ENCODE measurements at regions not wholly inside any gene's neighbourhood (a gene's known extent, or its start where the extent isn't known, plus 50 kb on each side); places are given as distances from the start of the nearest gene placed in this dataset.
"Not testable (repeated sequence)": the region's sequence is repeated elsewhere in the genome, so short reads cannot be mapped to it uniquely, and the experiment has no call there.

- H3K4me2 ChIP-seq (ENCODE audit: low read length) = no peak overlapping the region
- no peaks in the 10 kb centered on the region for H3K36me3 ChIP-seq (replicated peaks; ENCODE audit: low read depth, low read length)
- H3K9ac ChIP-seq (ENCODE audit: low read length) = no peak overlapping the region
- H3K9me3 ChIP-seq (ENCODE audit: insufficient read depth, low read length) = no peaks in the 10 kb centered on the region
- no peak overlapping the region for H3K4me3 ChIP-seq (ENCODE audit: low read length)
- H3K27ac ChIP-seq (ENCODE audit: low read length) = no peak overlapping the region
- H2AFZ ChIP-seq (ENCODE audit: low read depth, low read length) = no peak overlapping the region
- no peaks in the 10 kb centered on the region for H3K79me2 ChIP-seq (ENCODE audit: low read length)
- TF ChIP-seq EZH2phosphoT487 (IDR thresholded peaks at IDR 0.05; ENCODE audit: low read depth) (no peak), CTCF (IDR thresholded peaks at IDR 0.05; ENCODE audit: low read depth, low read length) (no peak)
- H3K27me3 ChIP-seq (ENCODE audit: low read depth, low read length) = peaks cover 36% of the 10 kb centered on the region
- no peaks in the 10 kb centered on the region for H4K20me1 ChIP-seq (ENCODE audit: insufficient read depth, low read length)
- no peaks in the 10 kb centered on the region for H3K4me1 ChIP-seq (ENCODE audit: low read length)
Measured at GRCh38 chr1:165114889-165115285, 241.6 kb downstream of the LMX1A start.

DNA sequence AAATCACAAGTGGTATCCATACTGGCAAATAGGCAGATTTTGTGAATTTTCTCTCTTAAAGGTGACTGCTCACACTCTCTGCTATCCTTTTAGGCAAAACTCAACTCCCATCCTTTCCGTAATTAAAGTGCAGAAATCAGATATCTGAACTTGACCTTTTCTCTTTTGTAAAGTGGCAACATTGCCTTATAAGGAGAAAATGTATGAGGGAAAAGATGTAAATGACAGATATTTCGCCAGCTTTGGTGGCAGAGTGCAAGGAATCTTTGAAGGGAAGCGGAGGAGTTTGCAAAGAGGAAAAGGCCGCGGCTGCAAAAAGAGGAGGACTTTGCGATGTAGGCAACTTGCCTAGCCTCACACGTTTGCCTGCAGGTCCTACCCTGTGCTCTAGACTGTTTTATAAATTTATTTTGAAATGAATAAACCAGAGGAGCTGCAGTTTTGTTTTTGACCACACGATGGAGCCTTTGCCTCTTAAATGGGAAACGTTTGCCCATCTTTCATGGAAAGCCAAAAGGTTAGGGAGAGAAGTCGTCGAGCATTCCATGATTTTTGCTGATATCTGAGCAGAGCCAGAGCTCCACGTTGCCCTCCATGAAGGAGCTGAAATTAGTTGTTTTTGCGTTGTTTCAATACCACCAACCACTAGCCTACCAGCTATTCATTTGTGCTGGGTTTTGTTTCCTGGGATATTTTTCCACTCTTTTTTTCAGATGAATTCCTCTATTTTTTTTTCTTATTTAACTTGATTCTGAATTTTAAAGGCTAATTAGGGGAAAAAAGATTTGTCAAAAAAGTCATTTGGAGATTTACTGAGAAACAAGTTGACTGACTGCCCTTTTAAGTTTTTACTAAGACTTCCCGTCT is 242.3 kb downstream of the LMX1A start:
- Histone ChIP-seq H3K9ac (ENCODE audit: low read length) (no peak overlapping the region), H3K27me3 (ENCODE audit: low read depth, low read length) (peaks cover 30% of the 10 kb centered on the region), H3K4me3 (ENCODE audit: low read length) (no peak overlapping the region), H3K9me3 (ENCODE audit: insufficient read depth, low read length) (no peaks in the 10 kb centered on the region), H3K79me2 (ENCODE audit: low read length) (no peaks in the 10 kb centered on the region), H4K20me1 (ENCODE audit: insufficient read depth, low read length) (no peaks in the 10 kb centered on the region), H2AFZ (ENCODE audit: low read depth, low read length) (no peak overlapping the region), H3K27ac (ENCODE audit: low read length) (no peak overlapping the region), H3K4me2 (ENCODE audit: low read length) (no peak overlapping the region), H3K36me3 (replicated peaks; ENCODE audit: low read depth, low read length) (no peaks in the 10 kb centered on the region), H3K4me1 (ENCODE audit: low read length) (no peaks in the 10 kb centered on the region)
- peak; percentile 87 for TF ChIP-seq CTCF (IDR thresholded peaks at IDR 0.05; ENCODE audit: low read depth, low read length)
- TF ChIP-seq EZH2phosphoT487 (IDR thresholded peaks at IDR 0.05; ENCODE audit: low read depth) = no peak

GRCh38 chr1:165112260-165112659 is 244.3 kb downstream of the LMX1A start:
- Histone ChIP-seq H3K9me3 (ENCODE audit: insufficient read depth, low read length) (no peaks in the 10 kb centered on the region), H3K27me3 (ENCODE audit: low read depth, low read length) (peaks cover 20% of the 10 kb centered on the region), H3K4me1 (ENCODE audit: low read length) (no peaks in the 10 kb centered on the region), H4K20me1 (ENCODE audit: insufficient read depth, low read length) (no peaks in the 10 kb centered on the region), H3K9ac (ENCODE audit: low read length) (no peak overlapping the region), H3K27ac (ENCODE audit: low read length) (no peak overlapping the region), H3K4me3 (ENCODE audit: low read length) (no peak overlapping the region), H2AFZ (ENCODE audit: low read depth, low read length) (no peak overlapping the region), H3K4me2 (ENCODE audit: low read length) (no peak overlapping the region), H3K79me2 (ENCODE audit: low read length) (no peaks in the 10 kb centered on the region), H3K36me3 (replicated peaks; ENCODE audit: low read depth, low read length) (no peaks in the 10 kb centered on the region)
- TF ChIP-seq EZH2phosphoT487 (IDR thresholded peaks at IDR 0.05; ENCODE audit: low read depth) (no peak), CTCF (IDR thresholded peaks at IDR 0.05; ENCODE audit: low read depth, low read length) (no peak)

DNA sequence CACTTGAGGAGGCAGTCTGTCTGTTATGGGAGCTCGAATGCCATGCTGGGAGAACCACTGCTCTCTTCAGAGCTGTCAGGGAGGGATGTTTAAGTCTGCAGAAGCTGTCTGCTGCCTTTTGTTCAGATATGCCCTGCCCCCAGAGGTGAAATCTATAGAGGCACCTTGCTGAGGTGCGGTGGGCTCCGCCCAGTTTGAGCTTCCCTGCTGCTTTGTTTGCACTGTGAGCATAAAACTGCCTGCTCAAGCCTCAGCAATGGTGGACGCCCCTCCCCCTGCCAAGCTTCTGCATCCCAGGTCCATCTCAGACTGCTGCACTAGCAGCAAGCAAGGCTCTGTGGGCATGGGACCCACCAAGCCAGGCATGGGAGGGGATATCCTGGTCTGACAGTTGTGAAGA is 247.5 kb downstream of the LMX1A start:
- no peak for TF ChIP-seq EZH2phosphoT487 (IDR thresholded peaks at IDR 0.05; ENCODE audit: low read depth)
- TF ChIP-seq CTCF (IDR thresholded peaks at IDR 0.05; ENCODE audit: low read depth, low read length) = no peak
- Histone ChIP-seq H3K4me1 (ENCODE audit: low read length) (no peaks in the 10 kb centered on the region), H3K79me2 (ENCODE audit: low read length) (no peaks in the 10 kb centered on the region), H3K4me2 (ENCODE audit: low read length) (no peak overlapping the region), H4K20me1 (ENCODE audit: insufficient read depth, low read length) (no peaks in the 10 kb centered on the region), H2AFZ (ENCODE audit: low read depth, low read length) (no peak overlapping the region), H3K9me3 (ENCODE audit: insufficient read depth, low read length) (no peaks in the 10 kb centered on the region), H3K27ac (ENCODE audit: low read length) (no peak overlapping the region), H3K4me3 (ENCODE audit: low read length) (no peak overlapping the region), H3K27me3 (ENCODE audit: low read depth, low read length) (0 out of 2 replicates have a peak, but pooled peaks cover 8% of the 10 kb centered on the region), H3K9ac (ENCODE audit: low read length) (no peak overlapping the region), H3K36me3 (replicated peaks; ENCODE audit: low read depth, low read length) (no peaks in the 10 kb centered on the region)

DNA sequence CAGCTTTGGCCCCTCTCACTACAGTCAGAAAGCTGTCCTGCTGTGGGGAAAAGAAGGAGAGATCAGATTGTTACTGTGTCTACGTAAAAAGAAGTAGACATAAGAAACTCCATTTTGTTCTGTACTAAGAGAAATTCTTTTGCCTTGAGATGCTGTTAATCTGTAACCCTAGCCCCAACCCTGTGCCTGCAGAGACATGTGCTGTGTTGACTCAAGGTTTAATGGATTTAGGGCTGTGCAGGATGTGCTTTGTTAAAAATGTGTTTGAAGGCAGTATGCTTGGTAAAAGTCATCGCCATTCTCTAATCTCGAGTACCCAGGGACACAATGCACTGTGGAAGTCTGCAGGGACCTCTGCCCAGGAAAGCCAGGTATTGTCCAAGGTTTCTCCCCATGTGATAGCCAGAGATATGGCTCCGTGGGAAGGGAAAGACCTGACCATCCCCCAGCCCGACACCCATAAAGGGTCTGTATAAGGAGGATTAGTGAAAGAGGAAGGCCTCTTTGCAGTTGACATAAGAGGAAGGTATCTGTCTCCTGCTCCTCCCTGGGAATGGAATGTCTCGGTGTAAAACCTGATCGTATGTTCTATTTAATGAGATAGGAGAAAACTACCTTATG is 263.9 kb downstream of the LMX1A start:
- not testable (repeated sequence) for H3K4me1 ChIP-seq (ENCODE audit: low read length); H3K4me3 ChIP-seq (ENCODE audit: low read length); H3K9ac ChIP-seq (ENCODE audit: low read length); H3K36me3 ChIP-seq (replicated peaks; ENCODE audit: low read depth, low read length); H3K27me3 ChIP-seq (ENCODE audit: low read depth, low read length); H3K79me2 ChIP-seq (ENCODE audit: low read length); H3K4me2 ChIP-seq (ENCODE audit: low read length); H3K27ac ChIP-seq (ENCODE audit: low read length); H2AFZ ChIP-seq (ENCODE audit: low read depth, low read length); H4K20me1 ChIP-seq (ENCODE audit: insufficient read depth, low read length)
- peaks cover 12% of the 10 kb centered on the region; the same call in 1 of the 2 replicates for H3K9me3 ChIP-seq (ENCODE audit: insufficient read depth, low read length)

Measured in OCI-LY3 (cell line).